DND-41 (cell line): ENCODE measurements at regions not wholly inside any gene's neighbourhood (a gene's known extent, or its start where the extent isn't known, plus 50 kb on each side); places are given as distances from the start of the nearest gene placed in this dataset.

ENCODE experiments used
- CTCF ChIP-seq: IDR thresholded peaks from 2 replicates; pipeline ENCODE4 v1.5.1; 2012; ENCODE audit warnings: borderline replicate concordance, low read length, moderate library complexity, mild to moderate bottlenecking; ENCODE audit not compliant: poor library complexity, severe bottlenecking; ENCODE audit errors: extremely low read depth
- EZH2 ChIP-seq: IDR thresholded peaks from 3 replicates; pipeline ENCODE4 v1.6.1; 2012; ENCODE audit warnings: borderline replicate concordance, low read depth, mild to moderate bottlenecking, moderate library complexity, low read length, inconsistent platforms; ENCODE audit not compliant: severe bottlenecking

DNA sequence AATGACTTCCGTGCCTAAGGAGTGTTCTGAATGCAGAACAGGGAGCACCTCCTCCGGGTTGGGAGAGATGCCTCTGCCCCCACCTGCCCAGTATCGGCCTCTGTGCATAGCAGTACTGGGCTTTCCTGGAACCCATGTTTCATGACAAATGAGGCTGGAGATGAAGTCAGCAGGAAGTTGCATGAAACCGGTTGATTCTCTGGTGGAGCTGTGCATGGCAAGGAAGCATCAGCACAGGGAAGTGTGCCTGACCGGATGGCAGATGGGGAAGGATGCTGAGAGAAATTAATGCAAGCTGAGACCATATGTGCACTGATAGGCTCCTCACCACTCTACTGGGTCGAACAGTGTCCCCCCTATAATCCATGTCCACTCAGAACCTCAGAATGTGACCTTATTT lies 155.5 kb downstream of the CDH26 start:
- TF ChIP-seq CTCF (no peak), EZH2 (no peak)
